Esophagus muscularis mucosa (tissue), 3 donors: ENCODE measurements at regions not wholly inside any gene's neighbourhood (a gene's known extent, or its start where the extent isn't known, plus 50 kb on each side); places are given as distances from the start of the nearest gene placed in this dataset.

Experiments
- POLR2A ChIP-seq: fragments of 450-650 bp; IDR thresholded peaks from one replicate; pipeline ENCODE4 v1.6.1; 2017; ENCODE audit warnings: antibody characterized with exemption, moderate library complexity, mild to moderate bottlenecking, low read depth
- POLR2AphosphoS5 ChIP-seq, 2 donors: sonication (generic); formaldehyde crosslinking; IDR thresholded peaks; one replicate each; pipeline ENCODE4 v1.6.1; 2017; ENCODE audit warnings: antibody characterized with exemption in 2 of 2
- TF ChIP-seq, protein P1 (sequence below), 3 experiments: fragments of 200-600 bp in 2 of 3; fragments of 450-650 bp in 1 of 3; sonication (generic) in 2 of 3; IDR thresholded peaks; one replicate each; pipeline ENCODE4 v1.5.1; 2017 to 2019; ENCODE audit warnings: antibody characterized with exemption in 3 of 3, mild to moderate bottlenecking in 2 of 3, moderate library complexity in 1 of 3

GRCh38 chr4:81304871-81305270 is 89.8 kb upstream of the PRKG2 start:
- TF ChIP-seq, protein P1, sequence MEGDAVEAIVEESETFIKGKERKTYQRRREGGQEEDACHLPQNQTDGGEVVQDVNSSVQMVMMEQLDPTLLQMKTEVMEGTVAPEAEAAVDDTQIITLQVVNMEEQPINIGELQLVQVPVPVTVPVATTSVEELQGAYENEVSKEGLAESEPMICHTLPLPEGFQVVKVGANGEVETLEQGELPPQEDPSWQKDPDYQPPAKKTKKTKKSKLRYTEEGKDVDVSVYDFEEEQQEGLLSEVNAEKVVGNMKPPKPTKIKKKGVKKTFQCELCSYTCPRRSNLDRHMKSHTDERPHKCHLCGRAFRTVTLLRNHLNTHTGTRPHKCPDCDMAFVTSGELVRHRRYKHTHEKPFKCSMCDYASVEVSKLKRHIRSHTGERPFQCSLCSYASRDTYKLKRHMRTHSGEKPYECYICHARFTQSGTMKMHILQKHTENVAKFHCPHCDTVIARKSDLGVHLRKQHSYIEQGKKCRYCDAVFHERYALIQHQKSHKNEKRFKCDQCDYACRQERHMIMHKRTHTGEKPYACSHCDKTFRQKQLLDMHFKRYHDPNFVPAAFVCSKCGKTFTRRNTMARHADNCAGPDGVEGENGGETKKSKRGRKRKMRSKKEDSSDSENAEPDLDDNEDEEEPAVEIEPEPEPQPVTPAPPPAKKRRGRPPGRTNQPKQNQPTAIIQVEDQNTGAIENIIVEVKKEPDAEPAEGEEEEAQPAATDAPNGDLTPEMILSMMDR (IDR thresholded peaks at IDR 0.05) = no peak
- TF ChIP-seq POLR2A (no peak), POLR2AphosphoS5 (IDR thresholded peaks at IDR 0.05) (no peak)
